OCI-LY1 (cell line): ENCODE measurements at regions not wholly inside any gene's neighbourhood (a gene's known extent, or its start where the extent isn't known, plus 50 kb on each side); places are given as distances from the start of the nearest gene placed in this dataset.

Experiments used
- H2AFZ ChIP-seq: fragments of 200-600 bp; sonication (generic), shearing (Covaris generic); 2 replicates; pipeline ENCODE4 v1.6.0; 2014; ENCODE audit warnings: antibody characterized with exemption, mild to moderate bottlenecking, low read length
- H3F3A ChIP-seq: fragments of 200-600 bp; sonication (generic), shearing (Covaris generic); 2 replicates; pipeline ENCODE4 v1.6.0; 2014; ENCODE audit warnings: mild to moderate bottlenecking, antibody characterized with exemption, low read length, moderate library complexity; ENCODE audit not compliant: insufficient read depth
- H3K27ac ChIP-seq: fragments of 200-600 bp; sonication (generic); 2 replicates; pipeline ENCODE4 v1.5.1; 2014; ENCODE audit warnings: low read length, mixed run types, mild to moderate bottlenecking, low read depth; ENCODE audit not compliant: poor library complexity, severe bottlenecking
- H3K27me3 ChIP-seq: fragments of 200-600 bp; sonication (generic); 2 replicates; pipeline ENCODE4 v1.6.0; 2014; ENCODE audit warnings: antibody characterized with exemption, mild to moderate bottlenecking, low read length, moderate library complexity; ENCODE audit not compliant: insufficient read depth
- H3K36me3 ChIP-seq: fragments of 200-600 bp; sonication (generic); 2 replicates; pipeline ENCODE4 v1.6.1; 2014; ENCODE audit warnings: mild to moderate bottlenecking, antibody characterized with exemption, low read length, moderate library complexity, mixed read lengths; ENCODE audit not compliant: insufficient read depth
- H3K4me1 ChIP-seq: fragments of 200-600 bp; sonication (generic); 2 replicates; pipeline ENCODE4 v1.5.1; 2014; ENCODE audit warnings: mild to moderate bottlenecking, low read length, moderate library complexity; ENCODE audit not compliant: insufficient read depth, severe bottlenecking
- H3K4me2 ChIP-seq: fragments of 200-600 bp; sonication (generic), shearing (Covaris generic); 2 replicates; pipeline ENCODE4 v1.6.1; 2014; ENCODE audit warnings: low read length
- H3K4me3 ChIP-seq: fragments of 200-600 bp; sonication (generic); 2 replicates; pipeline ENCODE4 v1.5.1; 2014; ENCODE audit warnings: low read length, low read depth, mild to moderate bottlenecking, mixed read lengths; ENCODE audit not compliant: poor library complexity, severe bottlenecking
- H3K79me2 ChIP-seq: fragments of 200-600 bp; shearing (Covaris generic); 2 replicates; pipeline ENCODE4 v1.6.1; 2016; ENCODE audit warnings: mixed run types, low read length, mixed read lengths; ENCODE audit not compliant: insufficient read depth
- H3K9ac ChIP-seq: fragments of 200-600 bp; sonication (generic), shearing (Covaris generic); 2 replicates; pipeline ENCODE4 v1.6.1; 2014; ENCODE audit warnings: mild to moderate bottlenecking, low read length, mixed read lengths
- H3K9me2 ChIP-seq: fragments of 200-600 bp; sonication (generic), shearing (Covaris generic); 2 replicates; pipeline ENCODE4 v1.6.1; 2014; ENCODE audit warnings: low read depth, mild to moderate bottlenecking, low read length, mixed read lengths
- H3K9me3 ChIP-seq: fragments of 200-600 bp; shearing (Covaris generic); 2 replicates; pipeline ENCODE4 v1.6.1; 2014; ENCODE audit warnings: low read length, mixed read lengths
- H4K20me1 ChIP-seq: fragments of 200-600 bp; sonication (generic), shearing (Covaris generic); 2 replicates; pipeline ENCODE4 v1.6.0; 2016; ENCODE audit warnings: mild to moderate bottlenecking, low read length; ENCODE audit not compliant: insufficient read depth
- EZH2 ChIP-seq: fragments of 200-600 bp; sonication (generic), shearing (Covaris generic); IDR thresholded peaks from 2 replicates; pipeline ENCODE4 v1.8.0; 2017; ENCODE audit warnings: borderline replicate concordance, mixed run types, mild to moderate bottlenecking, antibody characterized with exemption, low read length, moderate library complexity, mixed read lengths
- TF ChIP-seq, protein P1 (sequence below): fragments of 200-600 bp; sonication (generic), shearing (Covaris generic); IDR thresholded peaks from 2 replicates; pipeline ENCODE4 v1.5.1; 2017; ENCODE audit warnings: mild to moderate bottlenecking, antibody characterized with exemption, low read length, moderate library complexity, mixed read lengths

DNA sequence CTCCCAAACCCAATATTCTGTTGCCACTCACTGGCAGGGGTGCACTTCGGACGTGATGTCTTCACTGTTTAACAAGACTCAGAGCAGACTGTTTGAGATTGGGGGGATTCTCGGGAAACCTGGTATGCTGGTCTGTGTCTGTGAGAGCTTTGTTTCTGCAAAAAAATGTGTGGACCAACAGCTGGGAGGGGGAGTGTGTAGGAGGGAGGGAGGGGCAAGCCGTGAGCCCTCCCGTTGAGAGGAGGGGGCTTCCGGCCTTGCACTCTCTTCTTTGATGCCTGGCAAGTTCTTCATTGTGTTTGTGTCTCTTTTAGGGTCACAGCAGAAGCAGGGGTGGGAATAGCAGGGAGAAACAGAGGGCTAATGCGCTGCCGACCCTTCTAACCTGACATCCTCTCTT, 74.9 kb upstream of the NDN start:
- no peaks in the 10 kb centered on the region for H3K9me3 ChIP-seq
- TF ChIP-seq, protein P1, sequence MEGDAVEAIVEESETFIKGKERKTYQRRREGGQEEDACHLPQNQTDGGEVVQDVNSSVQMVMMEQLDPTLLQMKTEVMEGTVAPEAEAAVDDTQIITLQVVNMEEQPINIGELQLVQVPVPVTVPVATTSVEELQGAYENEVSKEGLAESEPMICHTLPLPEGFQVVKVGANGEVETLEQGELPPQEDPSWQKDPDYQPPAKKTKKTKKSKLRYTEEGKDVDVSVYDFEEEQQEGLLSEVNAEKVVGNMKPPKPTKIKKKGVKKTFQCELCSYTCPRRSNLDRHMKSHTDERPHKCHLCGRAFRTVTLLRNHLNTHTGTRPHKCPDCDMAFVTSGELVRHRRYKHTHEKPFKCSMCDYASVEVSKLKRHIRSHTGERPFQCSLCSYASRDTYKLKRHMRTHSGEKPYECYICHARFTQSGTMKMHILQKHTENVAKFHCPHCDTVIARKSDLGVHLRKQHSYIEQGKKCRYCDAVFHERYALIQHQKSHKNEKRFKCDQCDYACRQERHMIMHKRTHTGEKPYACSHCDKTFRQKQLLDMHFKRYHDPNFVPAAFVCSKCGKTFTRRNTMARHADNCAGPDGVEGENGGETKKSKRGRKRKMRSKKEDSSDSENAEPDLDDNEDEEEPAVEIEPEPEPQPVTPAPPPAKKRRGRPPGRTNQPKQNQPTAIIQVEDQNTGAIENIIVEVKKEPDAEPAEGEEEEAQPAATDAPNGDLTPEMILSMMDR = no peak
- no peak for TF ChIP-seq EZH2

DNA sequence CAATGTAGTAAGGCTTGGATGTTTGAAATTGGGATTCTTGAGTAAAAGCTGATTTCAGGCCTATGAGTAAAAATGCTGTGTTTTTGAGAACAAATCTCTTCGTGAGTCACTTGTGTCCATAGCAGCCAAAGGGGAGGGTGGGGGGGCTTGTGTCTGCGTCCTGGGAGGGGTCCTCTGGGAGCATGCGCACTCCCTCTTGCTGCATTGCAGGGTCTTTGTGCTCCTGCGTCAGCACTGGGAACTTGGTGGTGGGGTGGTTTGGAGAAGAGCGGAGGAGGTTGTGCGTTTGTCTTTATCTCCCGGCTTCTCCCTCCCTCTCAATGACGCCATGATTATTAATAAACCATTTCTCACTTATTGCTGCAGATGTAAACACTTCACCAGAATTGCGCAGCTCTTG, 75.9 kb upstream of the NDN start:
- TF ChIP-seq EZH2 = no peak
- TF ChIP-seq, protein P1 = no peak

More for the DNA sequence above, 74.9 kb upstream of the NDN start:
- H3K9ac ChIP-seq = no peak overlapping the region
- H3K4me3 ChIP-seq = no peak overlapping the region
- H3K79me2 ChIP-seq = no peaks in the 10 kb centered on the region
- H3K36me3 ChIP-seq = no peaks in the 10 kb centered on the region
- H3K9me2 ChIP-seq = no peaks in the 10 kb centered on the region
- no peak overlapping the region for H2AFZ ChIP-seq
- H3K27me3 ChIP-seq = no peaks in the 10 kb centered on the region
- no peak overlapping the region for H3K27ac ChIP-seq
- H3K4me2 ChIP-seq = no peak overlapping the region
- H4K20me1 ChIP-seq = no peaks in the 10 kb centered on the region
- H3F3A ChIP-seq = no peaks in the 10 kb centered on the region
- H3K4me1 ChIP-seq = no peaks in the 10 kb centered on the region

DNA sequence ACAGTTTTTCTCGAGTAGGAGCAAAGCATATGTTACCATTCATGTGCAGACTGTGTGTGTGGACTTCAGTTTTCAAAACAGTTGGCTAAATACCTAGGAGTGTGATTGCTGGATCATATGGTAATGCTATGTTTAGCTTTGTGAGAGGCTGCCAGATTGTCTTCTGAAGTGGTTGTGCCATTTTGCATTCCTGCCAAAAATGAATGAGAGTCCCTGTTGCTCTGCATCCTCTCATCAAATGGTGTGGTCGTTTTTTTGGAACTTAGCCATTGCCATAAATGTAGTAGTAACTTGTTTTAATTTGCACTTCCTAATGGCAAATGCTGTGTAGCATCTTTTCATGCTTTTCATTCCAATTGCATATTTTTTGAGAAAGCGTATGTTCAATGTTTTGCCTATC, 77.2 kb upstream of the NDN start:
- TF ChIP-seq, protein P1 = no peak
- TF ChIP-seq EZH2 = no peak
- no peaks in the 10 kb centered on the region for H3K9me2 ChIP-seq
- H3K27ac ChIP-seq = no peak overlapping the region
- H2AFZ ChIP-seq = no peak overlapping the region
- H3K9ac ChIP-seq = no peak overlapping the region
- H3K4me1 ChIP-seq = no peaks in the 10 kb centered on the region
- no peaks in the 10 kb centered on the region for H3K9me3 ChIP-seq
- no peaks in the 10 kb centered on the region for H3F3A ChIP-seq
- H3K4me2 ChIP-seq = no peak overlapping the region
- H3K79me2 ChIP-seq = no peaks in the 10 kb centered on the region
- H3K36me3 ChIP-seq = no peaks in the 10 kb centered on the region
- H3K27me3 ChIP-seq = no peaks in the 10 kb centered on the region
- no peak overlapping the region for H3K4me3 ChIP-seq
- no peaks in the 10 kb centered on the region for H4K20me1 ChIP-seq

More for the DNA sequence above, 75.9 kb upstream of the NDN start:
- Histone ChIP-seq H3K9me2 (no peaks in the 10 kb centered on the region), H3K79me2 (no peaks in the 10 kb centered on the region), H3K4me1 (no peaks in the 10 kb centered on the region), H2AFZ (no peak overlapping the region), H3K27ac (no peak overlapping the region), H3K9ac (no peak overlapping the region), H3K36me3 (no peaks in the 10 kb centered on the region), H3K9me3 (no peaks in the 10 kb centered on the region), H3K4me3 (no peak overlapping the region), H4K20me1 (no peaks in the 10 kb centered on the region), H3F3A (no peaks in the 10 kb centered on the region), H3K27me3 (no peaks in the 10 kb centered on the region), H3K4me2 (no peak overlapping the region)
